C4-2B (cell line): ENCODE measurements at regions not wholly inside any gene's neighbourhood (a gene's known extent, or its start where the extent isn't known, plus 50 kb on each side); places are given as distances from the start of the nearest gene placed in this dataset.

Experiments used
- H3K27ac ChIP-seq: fragments of 450-650 bp; 2 replicates; pipeline ENCODE4 v1.5.1; 2017
- CTCF ChIP-seq: fragments of 450-650 bp; conservative IDR thresholded peaks from 2 replicates; pipeline ENCODE4 v1.5.1; 2017; ENCODE audit warnings: mild to moderate bottlenecking
- ZFX ChIP-seq: fragments of 450-650 bp; IDR thresholded peaks from 2 replicates; pipeline ENCODE4 v1.6.1; 2017

GRCh38 chr10:50968386-50969091, 83.1 kb upstream of the A1CF start:
- no peak overlapping the region for H3K27ac ChIP-seq
- no peak for TF ChIP-seq CTCF
- no peak for TF ChIP-seq ZFX

- H3K27ac ChIP-seq, result no peak overlapping the region
- TF ChIP-seq ZFX (no peak), CTCF (no peak)
Measured at GRCh38 chr10:50972591-50972990, 87.2 kb upstream of the A1CF start.

- TF ChIP-seq ZFX, result no peak
- TF ChIP-seq CTCF, result no peak
Measured at GRCh38 chr10:50981385-50981784, 92.9 kb upstream of the PRKG1 start.

GRCh38 chr10:50981904-50982303, 92.4 kb upstream of the PRKG1 start:
- H3K27ac ChIP-seq, result no peak overlapping the region
- TF ChIP-seq CTCF, result no peak
- no peak for TF ChIP-seq ZFX

More at GRCh38 chr10:50981385-50981784, 92.9 kb upstream of the PRKG1 start:
- no peak overlapping the region for H3K27ac ChIP-seq

GRCh38 chr10:50982989-50983388, 91.3 kb upstream of the PRKG1 start:
- no peak overlapping the region for H3K27ac ChIP-seq
- no peak for TF ChIP-seq CTCF
- no peak for TF ChIP-seq ZFX

GRCh38 chr10:50987934-50988333, 86.4 kb upstream of the PRKG1 start:
- no peak overlapping the region for H3K27ac ChIP-seq

GRCh38 chr10:50988792-50989191, 85.5 kb upstream of the PRKG1 start:
- no peak overlapping the region for H3K27ac ChIP-seq
- peak; percentile 77 for TF ChIP-seq CTCF
- no peak for TF ChIP-seq ZFX

More at GRCh38 chr10:50987934-50988333, 86.4 kb upstream of the PRKG1 start:
- TF ChIP-seq ZFX (no peak), CTCF (no peak)
